GM21528 (cell line): ENCODE measurements at regions not wholly inside any gene's neighbourhood (a gene's known extent, or its start where the extent isn't known, plus 50 kb on each side); places are given as distances from the start of the nearest gene placed in this dataset.

Experiments used
- ATAC-seq: cut with Tn5 transposase; IDR thresholded peaks from one replicate; pipeline ENCODE4 v1.9.1; 2021; ENCODE audit warnings: mild to moderate bottlenecking, moderate library complexity; ENCODE audit not compliant: unreplicated experiment, low FRiP score

GRCh38 chr3:23663661-23664186 lies 142.0 kb upstream of the UBE2E1 start:
- no peak for ATAC-seq

GRCh38 chr3:23664459-23664858 lies 141.3 kb upstream of the UBE2E1 start:
- no peak for ATAC-seq

GRCh38 chr3:23665741-23666140 lies 140.0 kb upstream of the UBE2E1 start:
- no peak for ATAC-seq

GRCh38 chr3:23666818-23667217 lies 138.9 kb upstream of the UBE2E1 start:
- ATAC-seq = no peak

GRCh38 chr3:23667536-23668429 lies 138.0 kb upstream of the UBE2E1 start:
- no peak for ATAC-seq

GRCh38 chr3:23668430-23668904 lies 137.3 kb upstream of the UBE2E1 start:
- ATAC-seq = no peak

GRCh38 chr3:23669541-23670255 lies 136.1 kb upstream of the UBE2E1 start:
- no peak for ATAC-seq

- no peak for ATAC-seq
Observed at GRCh38 chr3:23671851-23672589, 133.7 kb upstream of the UBE2E1 start.

- no peak for ATAC-seq
Observed at GRCh38 chr3:23672628-23673027, 133.1 kb upstream of the UBE2E1 start.

GRCh38 chr3:23675010-23675409 lies 130.7 kb upstream of the UBE2E1 start:
- no peak for ATAC-seq

- no peak for ATAC-seq
Observed at GRCh38 chr3:23676093-23676492, 129.7 kb upstream of the UBE2E1 start.

GRCh38 chr3:23682646-23683045 lies 123.1 kb upstream of the UBE2E1 start:
- no peak for ATAC-seq

GRCh38 chr3:23685541-23686258 lies 120.1 kb upstream of the UBE2E1 start:
- no peak for ATAC-seq

GRCh38 chr3:23686519-23686918 lies 119.2 kb upstream of the UBE2E1 start:
- no peak for ATAC-seq

- ATAC-seq = no peak
Observed at GRCh38 chr3:23691357-23691895, 114.3 kb upstream of the UBE2E1 start.

- ATAC-seq = no peak
Observed at GRCh38 chr3:23696842-23697241, 108.9 kb upstream of the UBE2E1 start.

GRCh38 chr3:23697416-23697815 lies 108.3 kb upstream of the UBE2E1 start:
- ATAC-seq = no peak

- no peak for ATAC-seq
Observed at GRCh38 chr3:23698652-23699313, 107.0 kb upstream of the UBE2E1 start.

- no peak for ATAC-seq
Observed at GRCh38 chr3:23700616-23701015, 105.1 kb upstream of the UBE2E1 start.
